Epithelial cell of esophagus (primary cell): ENCODE measurements at regions not wholly inside any gene's neighbourhood (a gene's known extent, or its start where the extent isn't known, plus 50 kb on each side); places are given as distances from the start of the nearest gene placed in this dataset.

Experiments used
- DNase-seq: peaks from one replicate; pipeline ENCODE4 v3.0.0; 2010; ENCODE audit warnings: low read depth
- H3K4me3 ChIP-seq: 2 replicates; pipeline ENCODE4 v1.5.1; 2011; ENCODE audit warnings: mild to moderate bottlenecking, low read length, control low read depth
- TF ChIP-seq, protein P1 (sequence below): IDR thresholded peaks from 2 replicates; pipeline ENCODE4 v1.5.1; 2011; ENCODE audit warnings: low read depth, mild to moderate bottlenecking, low read length, control low read depth, inconsistent platforms; ENCODE audit not compliant: insufficient read depth; ENCODE audit errors: missing control alignments

GRCh38 chr4:54843106-54843505 lies 185.3 kb downstream of the KIT start:
- TF ChIP-seq, protein P1, sequence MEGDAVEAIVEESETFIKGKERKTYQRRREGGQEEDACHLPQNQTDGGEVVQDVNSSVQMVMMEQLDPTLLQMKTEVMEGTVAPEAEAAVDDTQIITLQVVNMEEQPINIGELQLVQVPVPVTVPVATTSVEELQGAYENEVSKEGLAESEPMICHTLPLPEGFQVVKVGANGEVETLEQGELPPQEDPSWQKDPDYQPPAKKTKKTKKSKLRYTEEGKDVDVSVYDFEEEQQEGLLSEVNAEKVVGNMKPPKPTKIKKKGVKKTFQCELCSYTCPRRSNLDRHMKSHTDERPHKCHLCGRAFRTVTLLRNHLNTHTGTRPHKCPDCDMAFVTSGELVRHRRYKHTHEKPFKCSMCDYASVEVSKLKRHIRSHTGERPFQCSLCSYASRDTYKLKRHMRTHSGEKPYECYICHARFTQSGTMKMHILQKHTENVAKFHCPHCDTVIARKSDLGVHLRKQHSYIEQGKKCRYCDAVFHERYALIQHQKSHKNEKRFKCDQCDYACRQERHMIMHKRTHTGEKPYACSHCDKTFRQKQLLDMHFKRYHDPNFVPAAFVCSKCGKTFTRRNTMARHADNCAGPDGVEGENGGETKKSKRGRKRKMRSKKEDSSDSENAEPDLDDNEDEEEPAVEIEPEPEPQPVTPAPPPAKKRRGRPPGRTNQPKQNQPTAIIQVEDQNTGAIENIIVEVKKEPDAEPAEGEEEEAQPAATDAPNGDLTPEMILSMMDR = no peak
- no peak overlapping the region for H3K4me3 ChIP-seq
- DNase-seq = no peak

- DNase-seq = no peak
- TF ChIP-seq, protein P1 = no peak
- no peak overlapping the region for H3K4me3 ChIP-seq
These were observed 184.9 kb downstream of the KIT start for GRCh38 chr4:54842656-54843055.

DNA sequence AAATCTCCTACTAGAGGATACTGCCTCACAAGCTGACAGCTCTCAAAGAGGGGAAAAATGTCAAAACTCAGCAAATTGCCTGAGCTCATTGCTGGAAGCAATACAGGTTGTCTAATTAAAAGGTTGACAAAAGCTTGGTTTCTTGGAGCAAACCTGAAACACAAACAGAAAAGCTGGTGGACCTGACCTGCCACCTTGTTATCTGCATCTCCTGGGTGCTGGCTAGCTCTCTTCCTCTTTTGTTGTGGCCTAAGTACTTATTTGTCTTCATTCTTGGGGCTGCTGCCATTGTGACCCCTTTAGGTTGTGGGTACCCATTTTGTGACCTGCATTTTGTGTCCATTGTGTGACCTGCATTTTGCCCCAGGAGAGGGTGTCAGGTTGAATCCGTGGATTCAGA lies 184.5 kb downstream of the KIT start:
- H3K4me3 ChIP-seq = no peak overlapping the region
- no peak for DNase-seq
- TF ChIP-seq, protein P1 = no peak

DNA sequence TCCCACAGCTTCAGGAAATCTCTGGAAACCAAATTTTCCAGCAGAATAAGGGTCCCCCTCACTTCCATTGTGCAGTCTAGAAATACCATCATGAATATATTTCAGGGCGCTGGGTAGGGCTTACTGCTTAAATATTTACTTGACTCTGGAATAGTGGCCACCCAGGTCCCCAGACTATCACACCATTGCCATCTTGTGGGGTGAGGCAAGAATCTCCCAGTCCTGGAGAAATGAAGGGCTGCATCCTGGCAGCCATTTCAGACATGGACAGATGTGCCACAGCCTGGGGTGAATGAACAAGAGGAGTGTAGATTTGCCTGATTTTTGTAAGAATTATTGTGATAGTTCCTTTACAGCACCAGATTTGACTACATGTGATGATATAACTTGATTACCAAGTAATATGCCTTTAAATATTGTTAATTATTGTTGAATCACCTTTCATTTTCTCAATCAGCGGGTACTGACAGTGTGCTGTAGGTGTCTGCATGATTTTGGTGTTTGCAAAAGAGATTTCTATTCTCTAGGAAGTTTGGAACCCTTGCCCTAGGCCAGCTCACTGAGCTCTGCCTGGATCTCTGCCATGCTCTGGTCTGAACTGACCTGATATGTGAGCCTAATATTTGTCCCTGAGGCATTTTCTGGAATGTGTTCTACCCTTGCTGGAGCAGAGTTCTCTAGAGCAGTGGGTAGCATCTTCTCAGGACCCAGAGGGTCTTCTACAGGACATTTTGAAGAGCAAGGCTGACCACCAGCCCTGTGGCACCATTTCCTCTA lies 183.4 kb downstream of the KIT start:
- DNase-seq = peak; percentile 10
- TF ChIP-seq, protein P1 = peak; percentile 39
- no peak overlapping the region for H3K4me3 ChIP-seq

DNA sequence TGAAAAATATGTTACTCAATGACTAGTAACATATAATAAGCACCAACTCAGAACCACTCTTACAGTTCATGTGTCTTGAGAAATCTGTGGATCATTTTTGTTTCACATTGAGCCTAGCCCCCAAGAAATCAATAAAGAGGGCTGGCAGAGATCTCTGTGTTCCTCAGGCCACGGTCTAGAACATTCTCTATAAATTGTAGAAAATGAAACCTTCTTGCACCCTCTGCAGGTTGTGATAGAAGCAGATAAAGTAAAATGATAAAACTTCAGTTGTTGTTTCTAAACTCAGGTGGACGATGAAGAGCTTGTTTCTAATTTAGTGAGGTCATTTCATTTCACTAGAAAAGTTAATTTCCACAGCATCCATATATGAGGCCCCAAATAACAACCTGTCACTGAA lies 182.7 kb downstream of the KIT start:
- H3K4me3 ChIP-seq = no peak overlapping the region
- DNase-seq = no peak

DNA sequence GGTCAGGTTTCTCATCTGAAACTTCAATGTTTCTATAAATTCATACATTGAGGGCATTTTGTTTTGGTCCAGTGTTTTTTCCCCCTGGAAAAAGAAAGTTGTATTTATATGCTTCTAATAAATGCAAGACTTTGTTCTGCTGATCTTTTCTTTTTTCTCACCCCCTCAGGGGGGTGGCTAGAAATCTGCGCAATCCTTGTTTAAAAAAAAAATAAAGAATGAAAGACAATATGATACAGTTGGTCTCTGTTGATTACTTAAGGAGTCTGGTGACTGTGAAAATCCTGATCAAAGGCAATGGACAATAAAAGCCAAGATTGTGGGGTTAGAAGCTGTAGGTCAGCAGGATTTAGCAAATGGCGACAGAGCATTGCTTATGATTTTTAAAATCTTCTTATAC lies 180.5 kb downstream of the KIT start:
- no peak overlapping the region for H3K4me3 ChIP-seq
- TF ChIP-seq, protein P1 = no peak
- DNase-seq = no peak

More for the DNA sequence above, 182.7 kb downstream of the KIT start:
- TF ChIP-seq, protein P1 = no peak
